WTC11 (cell line): ENCODE measurements at regions not wholly inside any gene's neighbourhood (a gene's known extent, or its start where the extent isn't known, plus 50 kb on each side); places are given as distances from the start of the nearest gene placed in this dataset.

Experiments
- ATAC-seq: fragments of 200-7000 bp; cut with Tn5 transposase; 2 replicates; pipeline ENCODE4 v1.10.0; 2021; ENCODE audit warnings: mild to moderate bottlenecking, moderate library complexity
- CTCF ChIA-PET: fragments of 300-600 bp; sonication (Branson Sonifier 250); formaldehyde crosslinking; loops from one replicate; lab custom pipeline; 2021; ENCODE audit warnings: antibody characterized with exemption; lab: Charles Lee
- POLR2A ChIA-PET: fragments of 350-600 bp; sonication (Branson Sonifier 250); formaldehyde crosslinking; loops from one replicate; lab custom pipeline; 2021; ENCODE audit warnings: antibody characterized with exemption; lab: Charles Lee
- DNase-seq: peaks from one replicate; pipeline ENCODE4 v3.0.0; 2021; ENCODE audit warnings: low spot score
- H3K27ac Mint-ChIP-seq: 2 replicates; pipeline ENCODE4 v1.8.0; 2021; ENCODE audit warnings: mixed read lengths
- H3K27me3 Mint-ChIP-seq: 2 replicates; pipeline ENCODE4 v1.8.0; 2021; ENCODE audit warnings: low read depth, mild to moderate bottlenecking, moderate library complexity, mixed read lengths
- H3K36me3 Mint-ChIP-seq: 2 replicates; pipeline ENCODE4 v1.8.0; 2021; ENCODE audit warnings: mixed read lengths
- H3K4me1 Mint-ChIP-seq: 2 replicates; pipeline ENCODE4 v1.8.0; 2022; ENCODE audit warnings: mixed read lengths
- H3K4me3 Mint-ChIP-seq: 2 replicates; pipeline ENCODE4 v1.8.0; 2021; ENCODE audit warnings: mild to moderate bottlenecking, moderate library complexity, mixed read lengths
- H3K9me3 Mint-ChIP-seq: 2 replicates; pipeline ENCODE4 v1.8.0; 2021; ENCODE audit warnings: mixed read lengths
- ARID4B ChIP-seq: sonication (generic); formaldehyde crosslinking; IDR thresholded peaks from 2 replicates; pipeline ENCODE4 v1.8.0; 2023; ENCODE audit warnings: missing genetic modification reagents, mild to moderate bottlenecking, borderline replicate concordance
- HMGXB4 ChIP-seq: sonication (generic); formaldehyde crosslinking; IDR thresholded peaks from 2 replicates; pipeline ENCODE4 v1.8.1; 2023; ENCODE audit warnings: mild to moderate bottlenecking, moderate library complexity, missing genetic modification reagents
- KAT7 ChIP-seq: sonication (generic); formaldehyde crosslinking; IDR thresholded peaks from 2 replicates; pipeline ENCODE4 v1.8.1; 2023; ENCODE audit warnings: missing genetic modification reagents, mild to moderate bottlenecking, borderline replicate concordance
- MYBL2 ChIP-seq: sonication (generic); formaldehyde crosslinking; IDR thresholded peaks from 2 replicates; pipeline ENCODE4 v1.8.1; 2023; ENCODE audit warnings: mild to moderate bottlenecking, moderate library complexity, missing genetic modification reagents
- NFATC4 ChIP-seq: fragments of 250-450 bp; sonication (Bioruptor Pico); IDR thresholded peaks from 2 replicates; pipeline ENCODE4 v1.9.0; 2021; ENCODE audit warnings: mild to moderate bottlenecking
- NR1H2 ChIP-seq: sonication (generic); formaldehyde crosslinking; IDR thresholded peaks from 2 replicates; pipeline ENCODE4 v1.9.0; 2021; ENCODE audit warnings: mild to moderate bottlenecking, moderate library complexity, missing genetic modification reagents
- PRDM15 ChIP-seq: sonication (generic); formaldehyde crosslinking; IDR thresholded peaks from 2 replicates; pipeline ENCODE4 v1.8.0; 2022; ENCODE audit warnings: missing genetic modification reagents
- STAT6 ChIP-seq: sonication (generic); formaldehyde crosslinking; conservative IDR thresholded peaks from 2 replicates; pipeline ENCODE4 v1.8.1; 2023; ENCODE audit warnings: mild to moderate bottlenecking, low read depth, missing genetic modification reagents, moderate library complexity
- TCF7 ChIP-seq: sonication (generic); formaldehyde crosslinking; IDR thresholded peaks from 2 replicates; pipeline ENCODE4 v1.8.0; 2022; ENCODE audit warnings: mild to moderate bottlenecking, low read depth, missing genetic modification reagents, moderate library complexity
- ZNF138 ChIP-seq: sonication (generic); formaldehyde crosslinking; conservative IDR thresholded peaks from 2 replicates; pipeline ENCODE4 v1.8.1; 2022; ENCODE audit warnings: mild to moderate bottlenecking, moderate library complexity, missing genetic modification reagents
- ZNF219 ChIP-seq: sonication (generic); formaldehyde crosslinking; IDR thresholded peaks from 2 replicates; pipeline ENCODE4 v1.8.0; 2023; ENCODE audit warnings: missing genetic modification reagents, mild to moderate bottlenecking, borderline replicate concordance
- ZNF232 ChIP-seq: sonication (generic); formaldehyde crosslinking; IDR thresholded peaks from 2 replicates; pipeline ENCODE4 v1.8.0; 2022; ENCODE audit warnings: mild to moderate bottlenecking, missing genetic modification reagents
- ZNF281 ChIP-seq: sonication (generic); formaldehyde crosslinking; IDR thresholded peaks from 2 replicates; pipeline ENCODE4 v1.8.0; 2023; ENCODE audit warnings: mild to moderate bottlenecking, missing genetic modification reagents
- ZSCAN18 ChIP-seq: fragments of 250-450 bp; sonication (Bioruptor Pico); IDR thresholded peaks from 2 replicates; pipeline ENCODE4 v2.1.2; 2022; ENCODE audit warnings: mild to moderate bottlenecking, moderate library complexity

GRCh38 chr2:2755990-2756389 is 424.9 kb upstream of the MYT1L start (continued):
- TF ChIP-seq PRDM15 (CRISPR knock-in tag) (no peak), TCF7 (CRISPR knock-in tag) (no peak), ZNF138 (CRISPR knock-in tag) (no peak), KAT7 (CRISPR knock-in tag) (no peak), MYBL2 (CRISPR knock-in tag) (no peak), ZNF219 (CRISPR knock-in tag) (no peak), HMGXB4 (CRISPR knock-in tag) (no peak), NR1H2 (CRISPR knock-in tag) (no peak), STAT6 (no peak)

- CTCF ChIA-PET = no interaction called here
- no peak for ATAC-seq
- TF ChIP-seq KAT7 (CRISPR knock-in tag) (no peak), ARID4B (CRISPR knock-in tag) (no peak), ZNF281 (CRISPR knock-in tag) (no peak), ZNF138 (CRISPR knock-in tag) (no peak), ZSCAN18 (no peak), NFATC4 (CRISPR knock-in tag) (no peak), MYBL2 (CRISPR knock-in tag) (no peak), ZNF232 (no peak), TCF7 (CRISPR knock-in tag) (no peak)
These were observed 423.9 kb upstream of the MYT1L start for GRCh38 chr2:2754940-2755339.

More at GRCh38 chr2:2754940-2755339, 423.9 kb upstream of the MYT1L start:
- Mint-ChIP-seq H3K4me3 (no peak overlapping the region), H3K27me3 (peaks cover 2% of the 10 kb centered on the region; the same call in 1 of the 2 replicates), H3K36me3 (peaks cover 17% of the 10 kb centered on the region), H3K4me1 (no peaks in the 10 kb centered on the region), H3K27ac (no peak overlapping the region), H3K9me3 (peaks cover 32% of the 10 kb centered on the region)
- POLR2A ChIA-PET = interaction anchor here (0.6 kb wide), 1 partner anchor 1892 kb away, joined by 4 read pairs; no protein-coding TSS in a partner anchor
- DNase-seq = no peak
